ENCODE measurements at regions not wholly inside any gene's neighbourhood (a gene's known extent, or its start where the extent isn't known, plus 50 kb on each side); places are given as distances from the start of the nearest gene placed in this dataset.

DNA sequence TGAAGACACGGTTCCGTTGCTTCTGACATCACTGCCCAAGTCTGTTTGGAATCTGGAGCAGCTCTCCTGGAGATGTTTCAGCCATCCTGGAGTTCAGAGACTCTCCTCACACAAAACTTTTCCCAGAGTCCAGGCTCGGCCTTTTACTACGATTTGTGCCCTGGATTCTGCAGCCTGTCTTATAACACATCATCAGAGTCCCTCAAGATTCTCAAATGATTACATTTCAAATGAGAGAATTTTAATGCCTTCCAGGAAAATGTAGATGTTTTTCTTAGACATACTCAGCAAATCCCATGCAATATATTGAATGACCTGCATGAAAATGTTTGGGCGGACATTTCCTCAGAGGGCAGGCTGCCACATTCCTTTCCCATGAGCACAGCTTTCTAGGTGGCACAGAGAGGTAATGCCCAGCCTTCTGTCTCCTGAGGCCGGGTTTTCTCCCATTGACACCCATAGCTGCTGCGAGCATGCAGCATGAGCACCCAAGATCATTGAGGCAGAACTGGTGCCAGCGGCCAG lies 129.1 kb downstream of the SNX19 start:
- Histone ChIP-seq H3K14ac (ENCODE audit: low read length in 2 of 2) (no peak overlapping the region), H4K8ac (ENCODE audit: low read length) (no peak overlapping the region), H2BK15ac (ENCODE audit: low read depth, poor library complexity, severe bottlenecking) (no peak overlapping the region), H3K23ac (ENCODE audit: low read length in 2 of 2) (no peak overlapping the region), H4K91ac (ENCODE audit: low read length) (no peak overlapping the region), H3K4ac (ENCODE audit: low read depth in 1 of 2, low read length in 2 of 2) (no peak overlapping the region), H3K36me3 (ENCODE audit: control insufficient read depth in 1 of 2, insufficient read depth in 2 of 2, low read depth in 1 of 2, low read length in 2 of 2) (no peaks in the 10 kb centered on the region), H3K9ac (ENCODE audit: low read length) (no peak overlapping the region), H2BK12ac (ENCODE audit: low read length in 2 of 2) (no peak overlapping the region), H2BK120ac (ENCODE audit: low read depth, low read length) (no peak overlapping the region), H3K4me2 (ENCODE audit: low read length, poor library complexity, severe bottlenecking) (no peak overlapping the region), H3K79me1 (replicated peaks; ENCODE audit: low read length, poor library complexity, severe bottlenecking) (no peaks in the 10 kb centered on the region), H2AK5ac (ENCODE audit: low read length, severe bottlenecking) (no peak overlapping the region), H3K4me3 (ENCODE audit: insufficient read depth in 1 of 2, low read depth in 1 of 2, low read length in 2 of 2) (no peak overlapping the region), H3K4me1 (ENCODE audit: control insufficient read depth, insufficient read depth, low read depth, low read length) (peaks cover 13% of the 10 kb centered on the region), H2BK5ac (ENCODE audit: low read depth, low read length, poor library complexity, severe bottlenecking) (peak overlapping the region; percentile 49), H3K27me3 (ENCODE audit: control insufficient read depth in 1 of 2, insufficient read depth in 1 of 2, low read length in 2 of 2) (no peaks in the 10 kb centered on the region), H2AFZ (ENCODE audit: low read depth, low read length) (no peak overlapping the region), H3K9me3 (ENCODE audit: control insufficient read depth, low read length) (peaks cover 8% of the 10 kb centered on the region), H3K27ac (ENCODE audit: low read length, poor library complexity, severe bottlenecking) (peak overlapping the region; percentile 68), H3K18ac (ENCODE audit: low read depth in 1 of 2, low read length in 2 of 2) (no peak overlapping the region)
- WGBS = 88% methylated on average over 8 of the region's 8 CpGs
- DNase-seq = no peak

GRCh38 chr11:130787973-130788570 lies 128.2 kb downstream of the SNX19 start:
- H3K27me3 ChIP-seq (ENCODE audit: control insufficient read depth in 1 of 2, insufficient read depth in 1 of 2, low read length in 2 of 2) = no peaks in the 10 kb centered on the region
- H3K18ac ChIP-seq (ENCODE audit: low read depth in 1 of 2, low read length in 2 of 2) = no peak overlapping the region
- no peaks in the 10 kb centered on the region for H3K36me3 ChIP-seq (ENCODE audit: control insufficient read depth in 1 of 2, insufficient read depth in 2 of 2, low read depth in 1 of 2, low read length in 2 of 2)
- peak overlapping the region; percentile 68 for H3K27ac ChIP-seq (ENCODE audit: low read length, poor library complexity, severe bottlenecking)
- no peak overlapping the region for H3K23ac ChIP-seq (ENCODE audit: low read length in 2 of 2)
- no peak overlapping the region for H2BK5ac ChIP-seq (ENCODE audit: low read depth, low read length, poor library complexity, severe bottlenecking)
- peaks cover 9% of the 10 kb centered on the region for H3K4me1 ChIP-seq (ENCODE audit: control insufficient read depth, insufficient read depth, low read depth, low read length)
- H2BK15ac ChIP-seq (ENCODE audit: low read depth, poor library complexity, severe bottlenecking) = no peak overlapping the region
- no peak overlapping the region for H3K4ac ChIP-seq (ENCODE audit: low read depth in 1 of 2, low read length in 2 of 2)
- no peak overlapping the region for H2BK120ac ChIP-seq (ENCODE audit: low read depth, low read length)
- H3K4me2 ChIP-seq (ENCODE audit: low read length, poor library complexity, severe bottlenecking) = no peak overlapping the region
- H3K79me1 ChIP-seq (replicated peaks; ENCODE audit: low read length, poor library complexity, severe bottlenecking) = no peaks in the 10 kb centered on the region
- no peak for DNase-seq
- no peak overlapping the region for H3K14ac ChIP-seq (ENCODE audit: low read length in 2 of 2)
- no peak overlapping the region for H4K91ac ChIP-seq (ENCODE audit: low read length)
- no CpG with 5 or more reads among the region's 1 CpG for WGBS
- H2AK5ac ChIP-seq (ENCODE audit: low read length, severe bottlenecking) = peak overlapping the region; percentile 41
- H3K9ac ChIP-seq (ENCODE audit: low read length) = no peak overlapping the region
- H2AFZ ChIP-seq (ENCODE audit: low read depth, low read length) = no peak overlapping the region
- H4K8ac ChIP-seq (ENCODE audit: low read length) = no peak overlapping the region
- no peak overlapping the region for H2BK12ac ChIP-seq (ENCODE audit: low read length in 2 of 2)
- H3K4me3 ChIP-seq (ENCODE audit: insufficient read depth in 1 of 2, low read depth in 1 of 2, low read length in 2 of 2) = no peak overlapping the region
- H3K9me3 ChIP-seq (ENCODE audit: control insufficient read depth, low read length) = peaks cover 8% of the 10 kb centered on the region

DNA sequence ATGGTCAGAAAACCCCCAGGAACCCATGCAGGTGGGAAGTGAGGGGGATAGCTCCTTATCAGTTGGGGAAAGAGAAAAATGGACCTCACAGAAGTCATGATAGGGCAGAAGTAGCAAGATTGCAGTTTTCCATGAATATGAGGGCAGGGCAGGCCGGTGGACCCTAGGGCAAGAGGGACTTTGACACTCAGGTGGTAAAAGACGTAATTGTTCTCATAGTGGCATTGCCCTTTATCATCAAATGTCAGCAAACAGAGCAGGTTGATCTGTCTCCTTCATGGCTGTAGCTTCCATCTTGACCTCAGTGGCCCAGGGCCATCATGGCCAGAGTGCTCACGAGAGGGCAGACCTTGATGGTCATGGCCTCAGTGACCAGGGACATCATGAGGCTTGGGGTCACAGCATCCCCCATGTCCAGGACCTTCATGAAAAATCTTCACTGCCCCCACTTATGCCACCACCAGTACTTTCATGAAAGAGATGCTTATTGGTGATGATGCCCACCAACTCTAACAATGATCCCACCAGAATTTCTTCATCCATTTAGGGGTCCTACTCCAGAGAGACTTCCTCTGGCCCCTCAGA lies 127.1 kb downstream of the SNX19 start:
- Histone ChIP-seq H3K14ac (ENCODE audit: low read length in 2 of 2) (no peak overlapping the region), H3K23ac (ENCODE audit: low read length in 2 of 2) (no peak overlapping the region), H3K9ac (ENCODE audit: low read length) (no peak overlapping the region), H3K9me3 (ENCODE audit: control insufficient read depth, low read length) (peaks cover 8% of the 10 kb centered on the region), H2BK5ac (ENCODE audit: low read depth, low read length, poor library complexity, severe bottlenecking) (no peak overlapping the region), H3K27ac (ENCODE audit: low read length, poor library complexity, severe bottlenecking) (no peak overlapping the region), H2BK120ac (ENCODE audit: low read depth, low read length) (no peak overlapping the region), H3K27me3 (ENCODE audit: control insufficient read depth in 1 of 2, insufficient read depth in 1 of 2, low read length in 2 of 2) (no peaks in the 10 kb centered on the region), H3K4me2 (ENCODE audit: low read length, poor library complexity, severe bottlenecking) (no peak overlapping the region), H3K4ac (ENCODE audit: low read depth in 1 of 2, low read length in 2 of 2) (no peak overlapping the region), H2AK5ac (ENCODE audit: low read length, severe bottlenecking) (no peak overlapping the region), H2AFZ (ENCODE audit: low read depth, low read length) (no peak overlapping the region), H3K4me1 (ENCODE audit: control insufficient read depth, insufficient read depth, low read depth, low read length) (peaks cover 9% of the 10 kb centered on the region), H4K91ac (ENCODE audit: low read length) (no peak overlapping the region), H2BK15ac (ENCODE audit: low read depth, poor library complexity, severe bottlenecking) (no peak overlapping the region), H4K8ac (ENCODE audit: low read length) (no peak overlapping the region), H3K4me3 (ENCODE audit: insufficient read depth in 1 of 2, low read depth in 1 of 2, low read length in 2 of 2) (no peak overlapping the region), H3K36me3 (ENCODE audit: control insufficient read depth in 1 of 2, insufficient read depth in 2 of 2, low read depth in 1 of 2, low read length in 2 of 2) (no peaks in the 10 kb centered on the region), H3K18ac (ENCODE audit: low read depth in 1 of 2, low read length in 2 of 2) (no peak overlapping the region), H3K79me1 (replicated peaks; ENCODE audit: low read length, poor library complexity, severe bottlenecking) (no peaks in the 10 kb centered on the region), H2BK12ac (ENCODE audit: low read length in 2 of 2) (no peak overlapping the region)
- no peak for DNase-seq
- WGBS = 87% methylated on average over 3 of the region's 3 CpGs

DNA sequence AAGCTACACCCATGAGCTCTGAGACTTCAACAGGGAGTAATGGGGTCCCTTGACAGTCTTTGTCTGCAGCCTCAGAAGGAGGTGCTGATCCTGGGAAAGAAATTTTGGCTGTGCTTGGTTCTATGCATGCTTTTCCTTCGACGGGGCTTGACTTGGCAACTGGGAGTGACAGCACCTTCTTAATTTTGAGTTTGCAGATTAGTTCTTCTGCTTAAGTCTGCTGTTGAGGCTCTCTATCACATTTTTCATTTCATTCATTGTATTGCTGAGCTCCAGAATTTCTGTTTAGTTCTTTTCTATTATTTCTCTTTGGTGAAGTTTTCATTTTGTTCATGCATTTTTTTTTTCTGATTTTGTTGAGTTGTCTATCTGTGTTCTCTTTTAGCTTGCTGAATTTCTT lies 125.6 kb downstream of the SNX19 start:
- no peak overlapping the region for H2BK12ac ChIP-seq (ENCODE audit: low read length in 2 of 2)
- no peak overlapping the region for H3K14ac ChIP-seq (ENCODE audit: low read length in 2 of 2)
- H2AFZ ChIP-seq (ENCODE audit: low read depth, low read length) = no peak overlapping the region
- H4K91ac ChIP-seq (ENCODE audit: low read length) = no peak overlapping the region
- H3K27ac ChIP-seq (ENCODE audit: low read length, poor library complexity, severe bottlenecking) = no peak overlapping the region
- no peak overlapping the region for H4K8ac ChIP-seq (ENCODE audit: low read length)
- H2BK5ac ChIP-seq (ENCODE audit: low read depth, low read length, poor library complexity, severe bottlenecking) = no peak overlapping the region
- peaks cover 8% of the 10 kb centered on the region for H3K9me3 ChIP-seq (ENCODE audit: control insufficient read depth, low read length)
- H3K4me2 ChIP-seq (ENCODE audit: low read length, poor library complexity, severe bottlenecking) = no peak overlapping the region
- H3K18ac ChIP-seq (ENCODE audit: low read depth in 1 of 2, low read length in 2 of 2) = no peak overlapping the region
- no peak for DNase-seq
- no peak overlapping the region for H2AK5ac ChIP-seq (ENCODE audit: low read length, severe bottlenecking)
- no peaks in the 10 kb centered on the region for H3K79me1 ChIP-seq (replicated peaks; ENCODE audit: low read length, poor library complexity, severe bottlenecking)
- WGBS = no CpG with 5 or more reads among the region's 2 CpGs
- no peak overlapping the region for H3K4me3 ChIP-seq (ENCODE audit: insufficient read depth in 1 of 2, low read depth in 1 of 2, low read length in 2 of 2)
- H3K27me3 ChIP-seq (ENCODE audit: control insufficient read depth in 1 of 2, insufficient read depth in 1 of 2, low read length in 2 of 2) = no peaks in the 10 kb centered on the region
- H2BK120ac ChIP-seq (ENCODE audit: low read depth, low read length) = no peak overlapping the region
- no peak overlapping the region for H3K9ac ChIP-seq (ENCODE audit: low read length)
- peaks cover 9% of the 10 kb centered on the region for H3K4me1 ChIP-seq (ENCODE audit: control insufficient read depth, insufficient read depth, low read depth, low read length)
- H3K4ac ChIP-seq (ENCODE audit: low read depth in 1 of 2, low read length in 2 of 2) = no peak overlapping the region
- no peak overlapping the region for H3K23ac ChIP-seq (ENCODE audit: low read length in 2 of 2)
- no peak overlapping the region for H2BK15ac ChIP-seq (ENCODE audit: low read depth, poor library complexity, severe bottlenecking)
- no peaks in the 10 kb centered on the region for H3K36me3 ChIP-seq (ENCODE audit: control insufficient read depth in 1 of 2, insufficient read depth in 2 of 2, low read depth in 1 of 2, low read length in 2 of 2)
